Endothelial cell of hepatic sinusoid (primary cell): ENCODE measurements at regions not wholly inside any gene's neighbourhood (a gene's known extent, or its start where the extent isn't known, plus 50 kb on each side); places are given as distances from the start of the nearest gene placed in this dataset.

Experiments
- in situ Hi-C: cut with HindIII; loops from 2 replicates; pipeline ENCODE4 v1.10.0; 2017; ENCODE audit warnings: low sequenced_read_pairs

DNA sequence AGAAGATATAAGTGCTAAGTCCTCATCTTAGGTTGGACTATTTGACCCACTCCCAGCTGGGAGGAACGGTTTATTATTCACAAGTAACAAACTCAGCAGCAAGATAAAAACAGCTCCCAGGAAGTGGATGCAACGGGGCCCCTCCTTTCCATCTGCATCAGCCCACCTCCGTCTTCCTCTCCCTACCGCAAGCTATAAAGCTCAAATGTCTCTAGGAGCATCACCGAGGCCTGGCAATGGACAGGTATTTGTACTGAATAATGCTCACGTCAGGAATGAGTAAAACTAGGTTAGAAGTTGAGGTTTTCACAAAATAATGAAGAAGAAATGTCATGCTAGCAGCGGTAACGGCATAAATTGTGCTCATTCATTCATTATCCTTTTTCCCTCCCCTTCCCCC is 408.7 kb upstream of the PSMD7 start:
- in situ Hi-C loops, result no loop called here

- in situ Hi-C loops, result no loop called here
Observed at GRCh38 chr16:73886426-73886825, 410.2 kb upstream of the PSMD7 start.

GRCh38 chr16:73885319-73885718 is 411.3 kb upstream of the PSMD7 start:
- in situ Hi-C loops, result no loop called here

DNA sequence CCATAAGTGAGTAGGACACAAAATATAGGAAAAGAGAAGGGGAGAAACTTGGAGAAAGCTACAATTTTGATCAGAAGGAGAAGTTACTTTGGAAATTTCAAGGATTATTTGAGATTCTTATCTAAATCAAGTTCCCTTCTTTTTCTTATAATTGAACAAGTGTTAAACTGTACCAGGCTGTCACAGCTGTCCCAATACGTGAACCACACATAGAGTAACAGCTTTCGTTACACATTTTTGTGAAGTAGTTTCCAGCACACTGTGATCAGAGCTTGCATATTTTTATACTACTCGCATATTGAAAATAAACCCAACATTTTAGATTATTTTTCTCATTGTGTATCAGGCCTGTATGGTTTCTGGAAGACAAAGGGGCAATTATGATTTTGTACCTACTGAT is 412.8 kb upstream of the PSMD7 start:
- in situ Hi-C loops, result no loop called here

DNA sequence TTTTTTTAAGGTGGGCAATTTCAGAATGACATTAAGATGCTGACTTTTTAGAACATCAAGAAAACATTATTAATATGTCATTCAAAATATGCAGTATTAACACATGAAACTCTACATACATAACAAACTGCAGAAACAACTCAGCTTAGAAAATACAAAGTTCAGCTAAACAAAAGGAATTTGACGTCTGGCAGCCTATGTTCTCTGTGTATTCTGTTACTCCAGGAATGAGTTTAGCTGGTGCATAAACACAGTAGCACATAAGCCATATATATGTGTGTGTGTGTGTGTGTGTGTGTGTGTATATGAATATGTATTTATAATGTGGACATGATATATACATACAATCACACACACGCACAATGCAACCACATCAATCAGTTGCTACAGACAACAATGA is 413.5 kb upstream of the PSMD7 start:
- in situ Hi-C loops, result no loop called here

DNA sequence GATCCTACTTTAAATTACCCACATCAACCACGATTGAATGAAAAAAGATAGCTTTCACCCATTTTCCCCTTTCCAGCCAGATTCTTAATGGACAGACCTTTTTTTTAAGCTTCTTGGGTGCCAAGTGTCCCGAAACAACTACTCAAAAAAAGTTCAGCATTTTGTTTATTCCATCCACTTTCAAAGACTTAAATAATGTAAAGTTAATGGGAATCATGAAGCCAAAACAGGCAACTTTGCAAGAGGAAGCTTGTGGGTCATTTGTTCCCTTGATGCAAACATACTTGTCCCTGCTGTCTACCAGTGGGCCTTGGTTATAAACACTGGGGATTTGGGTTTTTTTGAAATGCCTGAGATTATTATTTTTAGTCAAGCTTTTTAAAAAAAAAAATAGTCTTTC is 414.0 kb upstream of the PSMD7 start:
- in situ Hi-C loops, result no loop called here

DNA sequence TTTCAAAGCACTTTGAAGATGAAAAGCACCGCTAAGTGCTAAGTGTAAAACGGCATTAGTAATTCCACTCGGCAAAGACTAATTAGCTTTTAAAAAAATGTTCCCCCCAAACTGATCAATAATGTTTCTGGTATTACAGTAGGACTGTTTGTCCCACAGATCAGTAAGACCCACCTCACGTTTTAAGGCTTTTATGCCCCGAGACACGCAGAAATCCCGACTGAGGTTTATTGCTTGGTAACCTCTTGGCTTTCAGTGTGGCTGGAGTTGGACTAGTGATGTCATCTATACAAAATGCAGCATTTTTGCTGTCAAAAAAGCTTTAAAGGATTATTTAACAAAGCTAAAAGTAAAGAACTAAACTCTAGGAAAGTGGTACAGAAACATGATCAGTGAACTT is 414.6 kb upstream of the PSMD7 start:
- in situ Hi-C loops, result no loop called here

DNA sequence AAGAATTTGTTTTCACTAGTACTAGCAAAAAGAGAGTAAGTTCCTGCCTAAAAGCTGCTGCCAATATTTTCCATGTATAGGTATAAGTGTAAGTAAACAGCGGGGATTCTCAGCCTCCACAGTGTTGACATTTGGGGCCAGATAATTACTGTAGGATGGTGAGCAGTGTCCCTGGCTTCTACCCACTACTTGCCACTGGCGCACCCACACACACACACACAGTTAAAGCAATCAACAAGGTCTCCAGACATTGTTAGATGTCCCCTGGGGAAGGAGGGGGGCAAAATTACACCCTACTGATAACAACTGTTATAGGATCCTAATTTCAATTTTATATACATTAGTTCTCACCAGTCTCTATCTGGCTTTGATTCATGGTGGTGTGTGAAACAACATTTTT is 417.0 kb upstream of the PSMD7 start:
- in situ Hi-C loops, result no loop called here

DNA sequence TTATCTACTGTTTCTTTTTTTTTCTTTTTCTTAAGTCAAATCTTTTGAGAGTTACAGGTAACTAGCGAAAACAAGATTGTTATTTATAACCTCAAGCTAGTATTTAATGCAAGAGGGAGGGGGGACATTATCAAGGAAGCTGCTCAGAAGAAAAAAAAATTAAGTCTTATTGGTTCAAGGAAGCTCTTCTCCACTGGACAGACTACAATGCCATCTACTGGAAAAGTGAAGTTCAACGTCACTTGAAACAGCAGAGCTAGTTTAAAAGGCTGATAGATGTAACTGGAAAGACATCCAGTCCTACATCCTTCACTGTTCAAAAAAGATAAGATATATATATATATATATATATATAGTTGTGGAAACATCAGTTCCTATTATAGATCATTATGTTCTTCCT is 418.0 kb upstream of the PSMD7 start:
- in situ Hi-C loops, result no loop called here

DNA sequence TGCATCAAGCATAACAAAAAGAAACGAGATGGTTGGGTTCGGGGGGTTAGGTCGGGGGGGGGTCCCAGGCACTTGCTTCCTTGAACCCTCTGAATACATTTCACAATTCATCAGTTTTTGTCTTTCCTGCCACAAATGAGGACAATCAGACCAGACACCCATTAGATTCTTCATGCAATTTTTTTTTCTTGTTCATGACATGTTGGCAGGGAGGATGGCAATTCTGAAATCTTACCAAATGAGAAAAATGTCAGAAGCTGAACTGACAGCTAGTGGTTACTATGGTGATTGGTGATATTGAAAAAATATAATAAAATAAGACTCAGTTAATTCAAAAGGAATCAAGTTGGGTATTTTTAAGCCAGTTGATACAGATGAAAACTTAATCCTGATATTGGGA is 419.5 kb upstream of the PSMD7 start:
- in situ Hi-C loops, result no loop called here

DNA sequence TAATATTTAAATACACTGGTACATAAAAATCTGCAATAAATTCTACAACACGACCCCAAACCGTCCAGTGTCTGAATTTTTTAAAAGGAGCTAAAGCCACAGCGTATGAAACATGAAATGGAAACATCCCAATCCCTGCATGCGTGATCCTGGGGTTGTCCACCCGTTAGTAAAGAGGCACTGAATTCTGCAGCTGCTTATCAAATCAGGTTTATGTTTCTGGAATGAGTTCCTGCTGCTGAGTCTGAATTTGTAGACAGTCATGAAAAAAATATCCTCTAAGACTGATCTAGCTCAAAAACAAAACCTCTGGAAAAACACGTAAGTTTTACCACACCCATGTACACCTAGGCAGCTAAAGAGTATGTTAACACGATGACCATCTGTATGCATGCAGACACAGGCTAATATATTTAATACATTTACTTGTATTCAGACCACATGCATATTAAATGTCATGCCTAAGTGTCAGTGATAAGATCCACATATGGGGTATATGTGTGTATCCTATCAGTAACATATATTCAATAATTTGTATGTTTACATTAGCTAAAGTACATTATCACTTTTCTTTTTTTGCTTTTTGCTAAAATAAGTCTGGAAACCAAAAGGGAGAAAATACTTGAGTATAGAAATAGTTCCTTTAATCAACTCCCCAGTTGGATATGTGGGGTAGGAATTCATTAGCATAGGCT is 420.5 kb upstream of the PSMD7 start:
- in situ Hi-C loops, result no loop called here

GRCh38 chr16:73874324-73874723 is 422.3 kb upstream of the PSMD7 start:
- in situ Hi-C loops, result no loop called here

DNA sequence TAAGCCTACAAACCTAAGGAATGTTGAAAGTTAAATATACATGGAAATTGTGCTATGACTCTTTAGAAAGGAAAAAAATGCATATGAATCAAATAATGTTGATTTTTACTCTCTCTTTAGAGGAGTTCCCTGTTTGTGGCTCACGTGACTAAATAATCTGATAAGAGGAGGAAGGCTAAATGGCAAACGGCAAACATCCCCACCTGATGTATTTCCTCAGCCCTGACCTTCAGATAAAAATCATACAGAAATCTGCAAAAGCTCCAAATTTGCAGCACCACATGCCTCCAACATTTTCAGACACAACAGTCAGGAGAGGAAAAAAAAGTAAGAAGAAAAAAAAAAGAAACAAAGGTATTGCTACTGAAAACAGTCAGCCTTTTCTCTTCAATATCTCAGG is 423.0 kb upstream of the PSMD7 start:
- in situ Hi-C loops, result no loop called here

DNA sequence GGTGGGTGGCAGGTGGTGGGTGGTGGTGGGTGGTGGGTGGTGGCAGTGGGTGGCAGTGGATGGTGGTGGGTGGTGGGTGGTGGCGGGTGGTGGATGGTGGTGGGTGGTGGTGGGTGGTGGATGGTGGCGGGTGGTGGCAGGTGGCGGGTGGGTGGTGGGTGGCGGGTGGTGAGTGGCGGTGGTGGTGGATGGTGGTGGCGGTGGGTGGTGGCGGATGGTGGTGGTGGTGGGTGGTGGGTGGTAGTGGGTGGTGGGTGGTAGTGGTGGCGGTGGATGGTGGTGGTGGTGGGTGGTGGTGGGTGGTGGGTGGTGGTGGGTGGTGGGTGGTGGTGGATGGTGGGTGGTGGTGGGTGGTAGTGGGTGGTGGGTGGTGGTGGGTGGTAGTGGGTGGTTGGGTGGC is 423.8 kb upstream of the PSMD7 start:
- in situ Hi-C loops, result no loop called here

- in situ Hi-C loops, result no loop called here
Observed at GRCh38 chr16:73871088-73871733, 425.4 kb upstream of the PSMD7 start.

GRCh38 chr16:73869126-73869525 is 427.5 kb upstream of the PSMD7 start:
- in situ Hi-C loops, result no loop called here

GRCh38 chr16:73864868-73865267 is 431.7 kb upstream of the PSMD7 start:
- in situ Hi-C loops, result loop anchor here (5.0 kb wide), 1 partner anchor 73 kb away; no protein-coding TSS in a partner anchor

DNA sequence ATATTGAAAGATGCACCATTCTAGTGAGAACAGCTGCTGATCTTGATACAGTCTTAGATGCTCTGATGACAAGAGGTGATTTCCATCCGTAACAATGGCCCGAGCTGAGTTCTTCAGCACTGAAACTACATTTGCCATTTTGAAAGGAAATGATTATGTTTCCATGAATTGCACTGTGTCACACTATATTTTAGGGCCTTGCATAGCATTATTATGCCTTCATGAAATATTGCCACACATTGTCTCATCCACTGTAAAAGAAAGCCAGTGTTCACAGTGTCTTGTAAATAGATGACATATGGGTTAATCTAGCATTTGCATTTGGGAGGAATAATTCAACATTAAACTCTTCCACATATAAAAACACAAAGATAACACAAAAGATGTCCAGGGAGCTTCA is 438.3 kb upstream of the PSMD7 start:
- in situ Hi-C loops, result no loop called here

DNA sequence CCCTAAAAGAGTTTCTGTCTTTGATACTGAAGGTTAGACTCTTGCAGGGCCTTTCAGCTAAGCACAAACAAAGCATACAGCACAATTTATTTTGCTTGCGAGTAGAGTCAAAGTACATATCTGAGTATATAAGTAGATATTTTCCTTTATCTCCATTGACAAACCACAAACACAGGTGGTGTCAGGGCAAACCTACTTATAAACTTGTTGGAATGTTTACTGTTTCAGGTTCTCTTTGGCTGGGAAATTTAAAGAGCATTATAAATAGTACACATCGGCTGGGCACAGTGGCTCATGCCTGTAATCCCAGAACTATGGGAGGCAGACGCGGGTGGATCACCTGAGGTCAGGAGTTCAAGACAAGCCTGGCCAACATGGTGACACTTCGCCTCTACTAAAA is 442.6 kb upstream of the PSMD7 start:
- in situ Hi-C loops, result no loop called here

DNA sequence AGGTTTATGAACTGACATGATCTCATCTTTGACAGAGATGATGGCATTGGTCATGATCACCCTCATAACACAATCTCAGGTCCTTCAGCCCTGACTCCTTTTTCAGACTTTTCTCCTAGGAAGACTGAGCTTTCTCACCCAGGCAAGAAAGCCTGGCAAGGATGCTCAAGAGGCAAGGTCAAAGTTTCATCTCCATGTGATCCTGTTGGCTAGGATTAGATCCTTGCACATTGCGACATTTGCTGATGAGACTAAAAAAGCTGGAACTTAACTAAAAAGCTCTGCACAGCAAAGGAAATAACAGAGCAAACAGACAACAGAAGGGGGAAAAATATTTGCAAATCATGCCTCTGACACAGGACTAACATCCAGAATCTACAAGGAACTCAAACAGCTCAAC is 444.1 kb upstream of the PSMD7 start:
- in situ Hi-C loops, result no loop called here

DNA sequence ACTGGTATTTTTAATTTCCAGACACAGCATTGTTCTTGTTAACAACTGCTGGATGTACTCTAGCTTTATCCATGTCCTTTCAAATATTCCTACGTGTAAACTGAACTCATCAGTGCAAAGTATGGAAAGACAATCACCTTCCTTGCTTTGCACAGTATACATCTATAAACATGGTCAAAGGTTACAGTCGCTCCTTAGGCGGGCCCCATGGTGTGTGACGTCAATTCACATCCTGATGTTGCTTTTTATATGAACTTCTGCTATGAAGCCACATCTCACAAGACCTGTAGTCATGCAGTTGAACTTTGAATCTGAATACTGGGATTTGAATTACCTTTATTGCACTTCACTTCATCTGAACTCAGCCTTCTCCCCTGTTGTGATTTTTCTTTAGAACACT is 447.6 kb upstream of the PSMD7 start:
- in situ Hi-C loops, result no loop called here

DNA sequence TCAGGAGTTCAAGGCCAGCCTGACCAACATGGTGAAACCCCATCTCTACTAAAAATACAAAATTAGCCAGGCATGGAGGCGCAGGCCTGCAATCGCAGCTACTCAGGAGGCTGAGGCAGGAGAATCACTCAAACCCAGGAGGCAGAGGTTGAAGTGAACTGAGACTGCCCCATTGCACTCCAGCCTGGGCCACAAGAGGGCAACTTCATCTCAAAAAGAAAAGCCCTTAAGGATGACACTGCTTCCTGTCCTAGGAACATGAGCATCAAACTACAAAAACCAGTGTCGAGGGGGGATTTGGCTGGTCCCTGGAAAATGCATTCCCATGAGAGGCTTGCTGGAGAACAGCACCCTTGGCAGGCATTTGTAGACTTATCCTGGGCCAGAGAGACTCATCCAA is 449.5 kb upstream of the PSMD7 start:
- in situ Hi-C loops, result no loop called here

GRCh38 chr16:73846356-73846755 is 450.3 kb upstream of the PSMD7 start:
- in situ Hi-C loops, result no loop called here
